SHP77 treated with DMSO at 0.1 percent for 48 hours (cell line): ENCODE measurements at regions not wholly inside any gene's neighbourhood (a gene's known extent, or its start where the extent isn't known, plus 50 kb on each side); places are given as distances from the start of the nearest gene placed in this dataset.
"Not testable (repeated sequence)": the region's sequence is repeated elsewhere in the genome, so short reads cannot be mapped to it uniquely, and the experiment has no call there.

Experiments used
- DNase-seq: peaks from one replicate; lab custom pipeline; 2025; lab: John Stamatoyannopoulos, UW

DNA sequence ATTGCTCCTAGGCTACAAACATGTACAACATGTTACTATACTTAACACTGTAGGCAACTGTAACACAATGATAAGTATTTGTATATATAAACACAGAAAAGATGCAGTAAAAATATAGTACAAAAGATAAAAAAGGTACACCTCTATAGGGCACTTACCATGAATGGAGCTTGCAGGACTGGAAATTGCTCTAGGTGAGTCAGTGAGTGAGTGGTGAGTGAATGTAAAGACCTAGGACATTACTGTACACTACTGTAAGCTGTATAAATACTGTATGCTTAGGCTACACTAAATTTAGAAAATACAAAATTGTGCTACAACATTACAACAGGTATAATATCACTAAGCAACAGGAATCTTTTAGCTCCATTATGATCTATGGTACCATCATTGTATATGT lies 312.0 kb upstream of the PREP start:
- DNase-seq: no peak

GRCh38 chr6:105713474-105714118 lies 310.7 kb upstream of the PREP start:
- no peak for DNase-seq

DNA sequence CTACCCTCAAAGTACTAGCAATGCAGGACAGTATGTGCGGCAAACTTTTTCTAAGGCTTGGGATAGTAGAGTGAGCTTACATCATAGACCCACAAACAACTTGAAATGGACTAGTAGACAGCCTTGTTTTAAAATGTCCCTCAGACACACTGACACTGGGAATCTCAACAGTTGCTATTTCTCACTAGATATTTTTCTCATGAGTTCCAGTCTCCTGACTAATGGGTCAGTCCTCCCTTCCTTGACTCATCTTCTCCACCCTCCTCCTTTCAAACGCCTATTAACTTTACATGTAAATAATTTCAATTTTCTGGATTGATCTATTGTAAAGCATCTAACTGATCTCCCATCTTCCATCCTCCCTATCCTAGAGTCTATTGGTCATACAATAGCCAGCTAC lies 308.3 kb upstream of the PREP start:
- no peak for DNase-seq

DNA sequence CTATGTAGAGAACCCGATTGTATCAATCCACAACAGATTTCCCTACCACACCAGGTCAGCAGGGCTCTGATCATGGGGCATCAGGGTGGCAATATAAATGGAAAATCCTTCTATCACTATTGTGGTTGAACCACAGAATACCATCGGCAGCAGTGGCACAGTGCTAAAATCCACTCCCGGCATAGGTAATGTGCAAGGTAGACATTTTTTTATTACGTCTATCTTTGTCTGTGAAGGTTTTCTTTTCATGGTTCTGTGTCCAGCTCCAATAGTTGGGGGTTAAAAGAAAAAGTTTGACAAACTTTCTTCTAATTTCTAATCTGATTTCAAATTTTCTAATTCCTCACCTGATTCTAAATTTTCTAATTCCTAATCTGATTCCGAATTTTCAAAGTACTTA lies 302.7 kb upstream of the PREP start:
- DNase-seq: no peak

GRCh38 chr6:105695461-105695860 lies 292.6 kb upstream of the PREP start:
- DNase-seq: no peak

GRCh38 chr6:105692613-105693215 lies 289.8 kb upstream of the PREP start:
- no peak for DNase-seq

DNA sequence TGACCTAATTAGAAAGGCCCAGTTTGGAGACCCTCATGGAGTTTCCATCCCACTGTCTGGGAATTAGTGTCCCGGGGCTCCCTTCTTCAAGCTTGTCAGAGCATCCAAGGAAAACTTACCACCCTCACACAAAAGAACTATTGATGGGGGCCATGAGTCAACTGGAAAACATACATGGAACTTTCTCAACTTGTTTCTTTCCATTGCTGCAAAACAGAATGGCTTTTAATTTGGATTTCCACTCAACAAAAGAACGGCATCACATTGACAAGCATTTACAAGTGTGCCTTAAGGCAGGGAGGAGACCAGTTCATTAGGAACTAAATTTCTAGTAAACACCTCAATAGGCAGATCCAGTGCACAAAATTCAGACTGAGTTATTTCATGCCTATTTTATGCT lies 289.1 kb upstream of the PREP start:
- no peak for DNase-seq

DNA sequence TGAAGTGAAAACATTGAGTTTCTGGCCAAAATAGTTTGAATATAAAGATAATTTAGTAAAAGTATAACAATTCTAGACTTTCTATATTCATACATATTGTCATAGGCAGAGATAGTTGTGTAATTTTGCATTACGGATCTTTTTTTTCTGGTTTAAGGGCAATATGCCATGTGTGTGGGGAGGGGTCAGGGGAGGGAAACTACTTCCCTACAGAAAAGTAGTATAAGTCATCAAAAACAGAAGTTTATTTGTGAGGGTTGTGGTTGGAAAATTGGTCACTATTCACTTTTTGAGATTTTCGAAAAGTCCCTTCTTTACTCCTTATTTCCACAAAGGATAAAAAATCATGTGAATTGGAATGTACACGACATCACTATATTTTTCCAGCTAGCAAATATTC lies 288.2 kb upstream of the PREP start:
- no peak for DNase-seq

GRCh38 chr6:105688573-105688972 lies 285.7 kb upstream of the PREP start:
- no peak for DNase-seq

GRCh38 chr6:105686793-105687192 lies 283.9 kb upstream of the PREP start:
- not testable (repeated sequence) for DNase-seq

- no peak for DNase-seq
Observed at GRCh38 chr6:105681061-105681460, 278.2 kb upstream of the PREP start.

GRCh38 chr6:105680131-105680530 lies 277.2 kb upstream of the PREP start:
- DNase-seq: no peak

GRCh38 chr6:105678516-105678915 lies 275.6 kb upstream of the PREP start:
- no peak for DNase-seq

- DNase-seq: no peak
Observed at GRCh38 chr6:105677671-105678475, 275.0 kb upstream of the PREP start.

DNA sequence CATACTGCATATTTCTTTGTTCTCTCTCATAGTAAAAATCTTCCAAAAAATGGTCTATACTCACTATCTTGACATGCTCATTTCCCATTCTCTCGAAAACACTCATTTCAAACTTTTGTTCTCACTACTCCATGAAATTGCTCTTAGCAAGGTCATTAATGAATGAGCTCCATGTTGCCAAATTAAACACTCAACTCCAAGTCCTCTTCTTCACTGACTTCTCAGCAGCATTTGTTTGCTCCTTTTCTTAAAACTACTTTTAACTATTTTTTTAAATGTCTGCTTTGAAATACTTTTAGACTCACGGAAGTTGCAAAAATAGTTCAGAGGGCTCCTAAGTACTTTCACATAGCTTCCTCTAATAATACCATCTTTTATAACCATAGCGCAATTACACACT lies 274.0 kb upstream of the PREP start:
- DNase-seq: no peak

DNA sequence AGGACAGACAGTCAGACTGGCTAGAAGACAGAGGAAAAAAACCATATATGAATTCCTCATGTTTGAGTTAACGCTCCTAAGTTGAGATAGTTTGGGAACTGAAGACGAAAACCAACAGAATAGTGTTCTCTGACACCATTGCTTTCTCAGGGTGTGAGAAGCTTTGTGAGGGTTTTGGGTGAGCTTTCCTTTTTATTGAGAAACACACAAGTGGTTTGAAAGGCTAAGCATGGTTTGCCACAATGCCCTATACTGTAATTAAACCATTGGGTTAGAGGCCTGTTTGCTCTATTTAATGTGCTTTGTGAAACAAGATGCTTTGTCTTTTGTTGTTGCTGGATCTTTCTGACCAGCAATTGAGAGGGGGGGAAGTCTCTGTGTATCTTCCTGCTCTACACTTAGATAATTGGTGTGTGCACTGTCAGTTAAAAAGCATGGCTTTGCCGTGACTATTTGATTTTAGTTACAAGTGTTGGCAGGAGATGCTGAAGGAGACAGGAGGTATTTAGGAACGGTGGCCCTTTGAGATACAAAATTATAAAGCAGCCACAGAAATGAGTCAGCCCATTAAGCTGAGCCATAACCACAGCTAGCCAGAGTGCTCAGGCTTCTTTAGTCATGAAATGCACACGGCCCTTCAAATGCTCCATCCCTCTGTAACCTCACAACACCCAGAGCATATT lies 273.0 kb upstream of the PREP start:
- no peak for DNase-seq

- DNase-seq: not testable (repeated sequence)
Observed at GRCh38 chr6:105672856-105673538, 270.1 kb upstream of the PREP start.

DNA sequence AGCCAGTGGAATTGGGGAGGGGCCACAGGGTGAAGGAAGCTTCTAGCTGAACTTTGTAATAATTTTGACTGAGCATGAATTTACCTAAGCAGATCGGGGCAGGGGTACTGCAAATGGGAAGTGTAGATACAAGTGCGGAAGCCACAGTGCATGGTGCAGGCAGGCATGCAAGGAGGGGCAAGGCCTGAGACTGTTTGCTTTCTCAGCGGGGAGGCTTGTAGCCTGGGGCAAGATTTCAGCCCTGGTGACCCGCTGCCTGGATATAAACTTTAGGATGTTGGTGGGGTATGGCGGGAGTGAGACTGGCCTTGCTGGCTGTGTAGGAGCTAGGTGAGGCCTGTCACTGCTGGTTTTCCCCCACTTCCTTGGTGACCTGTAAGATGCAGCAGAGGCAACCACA lies 266.4 kb upstream of the PREP start:
- no peak for DNase-seq

- no peak for DNase-seq
Observed at GRCh38 chr6:105667056-105667455, 264.2 kb upstream of the PREP start.

DNA sequence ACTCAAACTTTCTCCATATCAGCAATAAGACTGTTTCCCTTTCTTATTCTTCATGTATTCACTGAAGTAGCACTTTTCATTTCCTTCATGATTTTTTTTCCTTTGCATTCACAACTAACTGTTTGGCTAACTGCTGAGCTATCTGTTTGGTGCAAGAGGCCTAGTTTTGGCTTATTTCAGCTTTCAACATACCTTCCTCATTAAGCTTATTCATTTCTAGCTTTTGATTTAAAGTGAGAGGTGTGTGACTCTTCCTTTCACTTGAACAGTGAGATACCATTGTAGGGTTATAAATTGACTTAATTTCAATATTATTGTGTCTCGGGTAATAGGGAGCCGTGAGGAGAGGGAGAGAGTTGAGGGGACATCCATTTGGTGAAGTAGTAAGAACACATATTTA lies 262.0 kb upstream of the PREP start:
- no peak for DNase-seq

- DNase-seq: no peak
Observed at GRCh38 chr6:105651969-105652368, 249.1 kb upstream of the PREP start.

GRCh38 chr6:105650347-105650746 lies 247.5 kb upstream of the PREP start:
- DNase-seq: no peak
